ENCODE measurements at regions not wholly inside any gene's neighbourhood (a gene's known extent, or its start where the extent isn't known, plus 50 kb on each side); places are given as distances from the start of the nearest gene placed in this dataset.

DNA sequence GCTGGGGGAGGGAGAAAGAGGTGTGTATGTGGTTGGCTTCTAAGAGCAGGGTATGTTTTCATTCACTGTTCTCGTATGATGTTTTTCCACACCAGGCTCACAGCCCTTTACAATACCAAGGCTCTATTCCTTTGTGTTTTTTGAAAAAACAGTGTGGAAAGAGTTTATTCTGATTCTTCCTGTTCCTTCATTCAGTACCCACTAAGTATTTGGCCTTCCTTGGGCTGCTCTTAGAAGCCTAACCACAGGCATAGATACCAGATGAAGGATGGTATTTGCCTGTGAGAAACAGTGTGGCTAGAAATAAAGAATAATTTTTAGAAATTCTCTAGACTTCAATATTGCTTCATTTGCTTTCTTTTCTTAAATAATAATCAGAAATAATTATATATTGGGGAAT is 518.0 kb upstream of the DIPK2B start:
- TF ChIP-seq, protein P1, sequence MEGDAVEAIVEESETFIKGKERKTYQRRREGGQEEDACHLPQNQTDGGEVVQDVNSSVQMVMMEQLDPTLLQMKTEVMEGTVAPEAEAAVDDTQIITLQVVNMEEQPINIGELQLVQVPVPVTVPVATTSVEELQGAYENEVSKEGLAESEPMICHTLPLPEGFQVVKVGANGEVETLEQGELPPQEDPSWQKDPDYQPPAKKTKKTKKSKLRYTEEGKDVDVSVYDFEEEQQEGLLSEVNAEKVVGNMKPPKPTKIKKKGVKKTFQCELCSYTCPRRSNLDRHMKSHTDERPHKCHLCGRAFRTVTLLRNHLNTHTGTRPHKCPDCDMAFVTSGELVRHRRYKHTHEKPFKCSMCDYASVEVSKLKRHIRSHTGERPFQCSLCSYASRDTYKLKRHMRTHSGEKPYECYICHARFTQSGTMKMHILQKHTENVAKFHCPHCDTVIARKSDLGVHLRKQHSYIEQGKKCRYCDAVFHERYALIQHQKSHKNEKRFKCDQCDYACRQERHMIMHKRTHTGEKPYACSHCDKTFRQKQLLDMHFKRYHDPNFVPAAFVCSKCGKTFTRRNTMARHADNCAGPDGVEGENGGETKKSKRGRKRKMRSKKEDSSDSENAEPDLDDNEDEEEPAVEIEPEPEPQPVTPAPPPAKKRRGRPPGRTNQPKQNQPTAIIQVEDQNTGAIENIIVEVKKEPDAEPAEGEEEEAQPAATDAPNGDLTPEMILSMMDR (IDR thresholded peaks at IDR 0.05): no peak
- TF ChIP-seq ZFX (IDR thresholded peaks at IDR 0.05; ENCODE audit: borderline replicate concordance): no peak
